DMS114 treated with DMSO at 0.1 percent for 48 hours (cell line): ENCODE measurements at regions not wholly inside any gene's neighbourhood (a gene's known extent, or its start where the extent isn't known, plus 50 kb on each side); places are given as distances from the start of the nearest gene placed in this dataset.

Source experiments
- DNase-seq: peaks from one replicate; lab custom pipeline; 2025; ENCODE audit not compliant: unreplicated experiment; lab: John Stamatoyannopoulos, UW

DNA sequence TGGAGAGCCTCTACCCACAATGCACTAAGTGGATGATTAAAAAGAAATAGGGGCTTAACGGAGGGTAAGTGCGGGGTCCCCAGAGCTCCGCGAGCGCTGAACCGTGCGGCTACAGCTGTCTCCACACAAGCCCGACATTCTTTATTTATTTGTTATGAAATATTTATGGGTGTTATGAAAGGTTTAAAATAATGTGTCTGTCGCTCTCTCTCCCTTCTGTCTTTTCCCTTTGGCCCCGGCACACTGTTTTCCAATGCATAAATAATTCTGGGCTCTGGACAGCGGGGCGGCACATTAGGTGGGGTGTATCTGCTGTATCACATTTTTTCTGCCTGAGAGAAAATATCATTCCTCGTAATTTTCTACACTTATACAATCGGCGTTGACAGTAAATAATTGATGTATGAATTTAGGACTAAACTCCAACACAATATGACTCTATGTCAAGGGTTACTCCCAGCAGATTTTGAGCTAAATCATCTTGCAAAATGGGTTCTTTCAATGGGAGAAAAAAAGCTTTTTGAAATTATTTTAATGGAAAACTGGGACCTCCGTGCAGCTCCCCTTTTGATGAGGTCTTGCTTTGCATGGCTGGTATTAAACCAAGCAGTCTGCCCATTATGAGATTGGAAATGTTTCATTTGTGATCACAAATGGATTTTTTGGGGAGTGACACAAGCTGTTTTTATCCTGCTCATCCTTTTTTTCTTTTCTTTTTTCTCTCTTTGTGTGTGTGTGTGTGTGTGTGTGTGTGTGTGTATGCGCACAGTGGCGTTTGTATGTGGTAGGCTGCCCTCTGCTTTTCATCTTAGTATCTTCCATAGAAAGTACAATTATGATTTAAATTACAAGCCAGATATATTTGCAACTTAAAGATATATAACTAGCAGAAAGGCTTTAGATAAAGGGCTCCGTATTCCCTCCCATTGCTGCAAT is 370.6 kb upstream of the IRX4 start:
- no peak for DNase-seq

- no peak for DNase-seq
Observed at GRCh38 chr5:2251751-2252150, 369.0 kb upstream of the IRX4 start.

GRCh38 chr5:2251298-2251697 is 368.6 kb upstream of the IRX4 start:
- no peak for DNase-seq

GRCh38 chr5:2250365-2250950 is 367.7 kb upstream of the IRX4 start:
- no peak for DNase-seq

- no peak for DNase-seq
Observed at GRCh38 chr5:2249442-2249841, 366.7 kb upstream of the IRX4 start.

DNA sequence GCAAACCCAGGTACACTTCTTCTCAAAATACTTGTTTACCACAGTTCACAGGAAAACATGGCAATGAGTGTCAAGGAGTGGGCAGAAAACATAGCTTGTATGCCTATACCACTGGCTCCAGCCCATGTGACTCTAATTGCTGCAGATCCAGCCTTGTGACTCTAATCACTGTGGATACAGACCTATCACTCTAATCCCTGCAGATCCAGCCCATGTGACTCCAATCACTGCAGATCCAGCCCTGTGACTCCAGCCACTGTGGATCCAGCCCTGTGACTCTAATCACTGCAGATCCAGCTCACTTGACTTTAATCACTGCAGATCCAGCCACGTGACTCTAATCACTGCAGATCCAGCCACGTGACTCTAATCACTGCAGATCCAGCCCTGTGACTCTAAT is 366.3 kb upstream of the IRX4 start:
- no peak for DNase-seq

GRCh38 chr5:2242539-2242938 is 359.8 kb upstream of the IRX4 start:
- DNase-seq = no peak

DNA sequence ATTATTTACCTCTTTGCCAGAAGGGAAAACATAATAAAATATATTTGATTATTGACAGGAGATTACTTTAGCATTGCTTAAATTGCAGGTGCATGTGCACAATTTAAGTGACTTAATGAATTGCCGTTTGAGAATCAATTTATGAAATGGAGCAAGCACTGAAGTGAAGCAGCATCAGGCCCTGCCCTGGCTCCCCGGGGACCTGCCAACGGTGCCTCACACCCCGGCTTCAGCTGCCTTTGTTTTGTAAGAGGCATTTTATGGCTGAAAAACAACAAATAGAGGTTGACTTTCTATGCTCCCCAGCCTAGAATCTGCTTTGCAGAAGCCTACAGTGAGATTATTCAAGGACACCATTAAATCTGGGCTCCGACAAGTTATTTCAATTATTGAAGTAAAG is 359.1 kb upstream of the IRX4 start:
- no peak for DNase-seq

- no peak for DNase-seq
Observed at GRCh38 chr5:2240118-2240904, 357.6 kb upstream of the IRX4 start.

GRCh38 chr5:2239201-2239910 is 356.6 kb upstream of the IRX4 start:
- DNase-seq = no peak

- DNase-seq = no peak
Observed at GRCh38 chr5:2238732-2239131, 356.0 kb upstream of the IRX4 start.

GRCh38 chr5:2227433-2227832 is 344.7 kb upstream of the IRX4 start:
- DNase-seq = no peak

GRCh38 chr5:2224689-2225088 is 342.0 kb upstream of the IRX4 start:
- no peak for DNase-seq

DNA sequence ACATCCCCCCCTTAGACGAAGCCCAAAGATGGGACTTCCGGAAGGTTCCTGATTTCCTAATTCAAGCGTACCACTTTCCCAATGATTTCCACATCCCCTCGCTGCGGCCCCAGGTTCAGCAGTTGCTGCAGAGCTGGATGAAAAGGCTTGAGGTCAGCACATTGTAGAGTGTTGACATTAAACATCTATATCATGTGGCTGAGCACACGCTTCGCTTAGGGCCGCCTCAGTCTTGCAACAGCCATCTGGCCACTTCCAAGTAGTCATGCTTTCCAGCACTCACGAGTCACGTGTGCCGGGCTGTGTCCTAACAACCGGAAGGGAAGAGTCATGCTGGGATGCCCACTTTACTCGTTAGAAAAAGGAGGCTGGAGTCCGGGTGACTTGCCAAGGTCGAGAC is 340.6 kb upstream of the IRX4 start:
- DNase-seq = no peak

GRCh38 chr5:2222246-2222992 is 339.7 kb upstream of the IRX4 start:
- DNase-seq = no peak

DNA sequence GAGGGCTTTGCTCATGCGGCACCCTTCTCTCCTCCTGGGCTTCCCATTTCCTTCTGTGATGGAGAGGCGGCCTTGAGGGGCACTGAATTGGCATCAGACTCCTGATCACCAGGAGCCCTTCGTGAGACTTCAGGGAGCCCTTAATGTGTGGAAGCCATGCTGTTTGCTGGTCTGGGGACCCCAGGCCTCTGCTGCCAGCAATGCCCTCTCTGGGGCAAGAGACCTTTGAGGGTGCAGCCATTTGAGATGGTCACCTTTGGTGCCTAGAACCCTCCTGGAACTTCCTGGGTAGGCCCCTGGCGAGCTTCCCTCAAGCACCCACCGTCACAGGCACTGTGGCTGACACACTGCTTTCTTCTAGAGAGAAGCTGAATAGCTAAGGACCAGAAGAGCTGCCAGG is 338.7 kb upstream of the IRX4 start:
- no peak for DNase-seq

GRCh38 chr5:2220741-2221140 is 338.0 kb upstream of the IRX4 start:
- no peak for DNase-seq

- no peak for DNase-seq
Observed at GRCh38 chr5:2219149-2219776, 336.5 kb upstream of the IRX4 start.

- no peak for DNase-seq
Observed at GRCh38 chr5:2217219-2217618, 334.5 kb upstream of the IRX4 start.
